PFSK-1 (cell line): ENCODE measurements at regions not wholly inside any gene's neighbourhood (a gene's known extent, or its start where the extent isn't known, plus 50 kb on each side); places are given as distances from the start of the nearest gene placed in this dataset.

Source experiments
- REST ChIP-seq, 2 experiments: IDR thresholded peaks; 2 replicates each; pipeline versions ENCODE4 v1.6.1 to v1.8.0; 2011 to 2012; ENCODE audit warnings: low read depth in 2 of 2, low read length in 2 of 2, control low read depth in 1 of 2, inconsistent platforms in 1 of 2, mild to moderate bottlenecking in 1 of 2, moderate library complexity in 1 of 2; ENCODE audit not compliant: insufficient read depth in 1 of 2
- SIN3A ChIP-seq: IDR thresholded peaks from 2 replicates; pipeline ENCODE4 v1.6.1; 2012; ENCODE audit warnings: mild to moderate bottlenecking, low read length, moderate library complexity, borderline replicate concordance; ENCODE audit not compliant: insufficient read depth

GRCh38 chr2:67515538-67515937 lies 118.4 kb downstream of the ETAA1 start:
- TF ChIP-seq SIN3A (no peak), REST (IDR thresholded peaks at IDR 0.05; ENCODE audit: insufficient read depth in 1 of 2, low read depth in 2 of 2, low read length in 2 of 2) (no peak)
